Testis (tissue), 2 donors: ENCODE measurements at regions not wholly inside any gene's neighbourhood (a gene's known extent, or its start where the extent isn't known, plus 50 kb on each side); places are given as distances from the start of the nearest gene placed in this dataset.

Experiments
- DNase-seq: peaks from one replicate; pipeline ENCODE4 v3.0.0-alpha.2; 2019
- H3K27ac ChIP-seq, 2 donors: fragments of 200-600 bp; sonication (generic); one replicate each; pipeline ENCODE4 v1.5.1; 2019
- H3K27me3 ChIP-seq: fragments of 200-600 bp; sonication (generic); one replicate; pipeline ENCODE4 v1.5.1; 2019
- H3K36me3 ChIP-seq: fragments of 200-600 bp; sonication (generic); one replicate; pipeline ENCODE4 v1.5.1; 2017; ENCODE audit warnings: low read depth; ENCODE audit errors: missing control alignments
- H3K4me1 ChIP-seq: fragments of 200-600 bp; sonication (generic); one replicate; pipeline ENCODE4 v1.5.1; 2019
- H3K4me3 ChIP-seq, 2 donors: fragments of 200-600 bp; sonication (generic); one replicate each; pipeline ENCODE4 v1.5.1; 2017 to 2019
- H3K9me3 ChIP-seq: fragments of 200-600 bp; sonication (generic); one replicate; pipeline ENCODE4 v1.5.1; 2017
- CTCF ChIP-seq, 3 experiments: fragments of 450-650 bp in 2 of 3; fragments of 200-600 bp in 1 of 3; sonication (generic) in 1 of 3; IDR thresholded peaks; one replicate each; pipeline ENCODE4 v1.5.1; 2016 to 2019; ENCODE audit warnings: antibody characterized with exemption in 3 of 3, mild to moderate bottlenecking in 2 of 3, moderate library complexity in 1 of 3
- POLR2A ChIP-seq: fragments of 450-650 bp; IDR thresholded peaks from one replicate; pipeline ENCODE4 v1.6.1; 2017; ENCODE audit warnings: antibody characterized with exemption, mild to moderate bottlenecking, moderate library complexity
- WGBS, 2 donors: methylation state at CpG; one replicate each; pipeline ENCODE4 v1.1.5; 2018; 5-methylcytosine and 5-hydroxymethylcytosine counted together
- intact Hi-C: fragments of 100-400 bp; cut with DNase I; formaldehyde crosslinking; loops from one replicate; pipeline ENCODE4 v1.15.1; 2023; ENCODE audit warnings: low total_unique reads

GRCh38 chr2:160741815-160742214, 248.2 kb upstream of the RBMS1 start:
- Histone ChIP-seq H3K9me3 (no peaks in the 10 kb centered on the region), H3K36me3 (no peaks in the 10 kb centered on the region), H3K4me1 (no peaks in the 10 kb centered on the region), H3K27me3 (no peaks in the 10 kb centered on the region), H3K4me3 (no peak overlapping the region), H3K27ac (no peak overlapping the region)
- 83 to 91% methylated on average over 2 of the region's 2 CpGs for WGBS, 2 donors
- intact Hi-C loops, result no loop called here
- DNase-seq, result no peak
- TF ChIP-seq CTCF (IDR thresholded peaks at IDR 0.05), result no peak

- no peak overlapping the region for H3K4me3 ChIP-seq
- no peaks in the 10 kb centered on the region for H3K36me3 ChIP-seq
- no peak overlapping the region for H3K27ac ChIP-seq
- TF ChIP-seq CTCF (IDR thresholded peaks at IDR 0.05) (no peak), POLR2A (no peak)
- H3K27me3 ChIP-seq, result no peaks in the 10 kb centered on the region
- WGBS, 2 donors, result 96 to 97% methylated on average over 2 of the region's 2 CpGs
- no peaks in the 10 kb centered on the region for H3K9me3 ChIP-seq
- DNase-seq, result no peak
- no peaks in the 10 kb centered on the region for H3K4me1 ChIP-seq
- intact Hi-C loops, result no loop called here
These were observed 249.1 kb upstream of the RBMS1 start for GRCh38 chr2:160742667-160743066.

GRCh38 chr2:160747501-160748170, 254.0 kb upstream of the RBMS1 start:
- H3K4me3 ChIP-seq, result no peak overlapping the region
- no peak overlapping the region for H3K27ac ChIP-seq
- TF ChIP-seq POLR2A, result no peak
- TF ChIP-seq CTCF (IDR thresholded peaks at IDR 0.05), result no peak
- no peaks in the 10 kb centered on the region for H3K9me3 ChIP-seq
- intact Hi-C loops, result no loop called here
- no peaks in the 10 kb centered on the region for H3K36me3 ChIP-seq
- no peak for DNase-seq
- 66 to 68% methylated on average over 4 of the region's 4 CpGs for WGBS, 2 donors
- H3K4me1 ChIP-seq, result no peaks in the 10 kb centered on the region
- H3K27me3 ChIP-seq, result no peaks in the 10 kb centered on the region

- no peaks in the 10 kb centered on the region for H3K4me1 ChIP-seq
- no peaks in the 10 kb centered on the region for H3K36me3 ChIP-seq
- no peak overlapping the region for H3K27ac ChIP-seq
- H3K4me3 ChIP-seq, result no peak overlapping the region
- intact Hi-C loops, result no loop called here
- no peaks in the 10 kb centered on the region for H3K9me3 ChIP-seq
- no peaks in the 10 kb centered on the region for H3K27me3 ChIP-seq
- DNase-seq, result no peak
- TF ChIP-seq CTCF (IDR thresholded peaks at IDR 0.05) (no peak), POLR2A (no peak)
- 81 to 83% methylated on average over 2 of the region's 2 CpGs for WGBS, 2 donors
These were observed 257.4 kb upstream of the RBMS1 start for GRCh38 chr2:160751021-160751420.
